Neural cell (in vitro differentiated cells): ENCODE measurements at regions not wholly inside any gene's neighbourhood (a gene's known extent, or its start where the extent isn't known, plus 50 kb on each side); places are given as distances from the start of the nearest gene placed in this dataset.

Experiments
- H2AFZ ChIP-seq: fragments of 200-600, 300-800 bp; sonication (generic), shearing (Covaris generic); 2 replicates; pipeline ENCODE4 v1.6.0; 2014; ENCODE audit warnings: low read depth, mild to moderate bottlenecking, antibody characterized with exemption, low read length, moderate library complexity
- H3F3A ChIP-seq: fragments of 200-600 bp; shearing (Covaris generic); 2 replicates; pipeline ENCODE4 v1.6.1; 2016; ENCODE audit warnings: mild to moderate bottlenecking, moderate library complexity, mixed read lengths, antibody characterized with exemption, low read length; ENCODE audit not compliant: insufficient read depth, poor library complexity, severe bottlenecking
- H3K27ac ChIP-seq: fragments of 200-600, 300-800 bp; sonication (generic), shearing (Covaris generic); 2 replicates; pipeline ENCODE4 v1.5.1; 2014; ENCODE audit warnings: mild to moderate bottlenecking, low read length, moderate library complexity
- H3K27me3 ChIP-seq: fragments of 300-800, 200-600 bp; sonication (generic), shearing (Covaris generic); 2 replicates; pipeline ENCODE4 v1.6.0; 2014; ENCODE audit warnings: mild to moderate bottlenecking, low read depth, low read length, moderate library complexity; ENCODE audit not compliant: insufficient read depth
- H3K36me3 ChIP-seq: fragments of 300-800, 200-600 bp; sonication (generic), shearing (Covaris generic); 2 replicates; pipeline ENCODE4 v1.5.1; 2014; ENCODE audit warnings: mild to moderate bottlenecking, antibody characterized with exemption, low read length, moderate library complexity; ENCODE audit not compliant: insufficient read depth
- H3K4me2 ChIP-seq: fragments of 300-800, 200-600 bp; sonication (generic), shearing (Covaris generic); 2 replicates; pipeline ENCODE4 v1.6.0; 2014; ENCODE audit warnings: mild to moderate bottlenecking, low read length
- H3K4me3 ChIP-seq: fragments of 300-800, 200-600 bp; sonication (generic), shearing (Covaris generic); 2 replicates; pipeline ENCODE4 v1.5.1; 2014; ENCODE audit warnings: mild to moderate bottlenecking, low read length, moderate library complexity
- H3K79me2 ChIP-seq: fragments of 200-600 bp; shearing (Covaris generic); replicated peaks from 2 replicates; pipeline ENCODE4 v1.6.0; 2014; ENCODE audit warnings: mild to moderate bottlenecking, low read length, moderate library complexity; ENCODE audit not compliant: insufficient read depth
- H3K9ac ChIP-seq: fragments of 300-800, 200-600 bp; sonication (generic), shearing (Covaris generic); 2 replicates; pipeline ENCODE4 v1.6.1; 2016; ENCODE audit warnings: mild to moderate bottlenecking, low read length, mixed read lengths
- H3K9me2 ChIP-seq: fragments of 200-600 bp; shearing (Covaris generic); 2 replicates; pipeline ENCODE4 v1.6.1; 2016; ENCODE audit warnings: mild to moderate bottlenecking, low read length, mixed read lengths; ENCODE audit not compliant: insufficient read depth
- H3K9me3 ChIP-seq: fragments of 200-600, 300-800 bp; sonication (generic), shearing (Covaris generic); 2 replicates; pipeline ENCODE4 v1.6.1; 2016; ENCODE audit warnings: mild to moderate bottlenecking, mixed run types, low read length, moderate library complexity, mixed read lengths
- H4K20me1 ChIP-seq: fragments of 200-600 bp; shearing (Covaris generic); 2 replicates; pipeline ENCODE4 v1.6.1; 2016; ENCODE audit warnings: mild to moderate bottlenecking, mixed run types; ENCODE audit not compliant: insufficient read depth
- EZH2 ChIP-seq: fragments of 200-600, 300-800 bp; shearing (Covaris generic), sonication (generic); IDR thresholded peaks from 2 replicates; pipeline ENCODE4 v1.6.1; 2014; ENCODE audit warnings: antibody characterized with exemption, low read length, borderline replicate concordance, mild to moderate bottlenecking; ENCODE audit not compliant: insufficient read depth, poor library complexity, severe bottlenecking
- MXI1 ChIP-seq: fragments of 450-650 bp; conservative IDR thresholded peaks from 2 replicates; pipeline ENCODE4 v1.6.1; 2014; ENCODE audit warnings: antibody characterized with exemption, mild to moderate bottlenecking; ENCODE audit not compliant: poor library complexity, severe bottlenecking
- POLR2AphosphoS5 ChIP-seq: IDR thresholded peaks from 2 replicates; pipeline ENCODE4 v1.6.1; 2012
- RAD21 ChIP-seq: fragments of 450-650 bp; conservative IDR thresholded peaks from 2 replicates; pipeline ENCODE4 v1.6.1; 2014; ENCODE audit warnings: antibody characterized with exemption, mild to moderate bottlenecking, moderate library complexity
- SMC3 ChIP-seq: fragments of 450-650 bp; conservative IDR thresholded peaks from 2 replicates; pipeline ENCODE4 v1.6.1; 2014; ENCODE audit warnings: antibody characterized with exemption, mild to moderate bottlenecking, moderate library complexity; ENCODE audit not compliant: poor library complexity
- TF ChIP-seq, protein P1 (sequence below): fragments of 450-650 bp; IDR thresholded peaks from 2 replicates; pipeline ENCODE4 v1.5.1; 2014; ENCODE audit warnings: antibody characterized with exemption, mild to moderate bottlenecking, moderate library complexity; ENCODE audit not compliant: poor library complexity, severe bottlenecking

DNA sequence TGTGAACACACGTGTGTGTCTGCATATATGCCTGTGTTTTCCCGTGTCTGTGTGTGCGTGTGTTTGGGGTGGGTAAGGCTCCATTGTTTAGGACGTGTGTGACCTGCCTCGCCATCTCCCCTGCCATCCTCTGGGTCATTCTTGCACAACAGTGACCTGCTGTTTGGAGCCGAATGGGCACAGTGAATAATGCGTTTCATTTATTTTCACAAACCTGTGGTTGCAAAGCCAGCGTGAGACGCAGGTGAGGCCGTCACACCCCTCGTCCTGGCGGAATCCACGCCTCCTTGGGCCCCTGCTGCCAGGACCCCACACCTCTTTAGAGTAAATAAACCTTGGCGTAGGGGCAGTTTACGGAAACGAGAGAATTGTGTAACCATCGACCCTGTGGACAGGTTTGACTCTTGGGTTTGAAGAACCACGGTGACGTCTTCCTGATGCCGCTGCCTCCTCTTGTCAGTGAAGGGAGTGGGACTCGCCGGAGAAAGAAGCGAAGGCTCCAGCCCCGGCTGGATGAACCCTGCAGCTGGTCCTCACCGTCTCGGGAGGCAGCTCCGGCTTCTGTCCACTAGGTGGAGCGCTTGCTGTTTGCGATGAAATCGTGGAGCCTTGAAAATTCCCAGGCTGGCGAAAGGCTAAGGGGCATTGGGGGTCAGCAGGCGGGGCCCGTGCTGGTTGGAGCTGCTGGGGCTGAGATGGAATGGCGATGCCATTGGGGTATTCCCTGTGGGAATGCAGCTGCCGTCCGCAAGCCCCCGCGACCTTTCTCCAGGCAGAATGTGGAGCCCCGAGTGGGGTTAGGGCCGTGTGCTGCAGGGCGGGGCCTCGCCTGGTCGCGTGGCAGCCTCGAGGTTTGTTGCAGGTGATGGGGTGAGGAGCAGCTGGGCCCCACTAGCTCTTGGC, 81.1 kb downstream of the RTP5 start:
- H3K9ac ChIP-seq, result no peak overlapping the region
- H3K27me3 ChIP-seq, result no peaks in the 10 kb centered on the region
- H3K4me2 ChIP-seq, result no peak overlapping the region
- H4K20me1 ChIP-seq, result no peaks in the 10 kb centered on the region
- H3F3A ChIP-seq, result no peaks in the 10 kb centered on the region
- no peaks in the 10 kb centered on the region for H3K36me3 ChIP-seq
- H3K79me2 ChIP-seq, result no peaks in the 10 kb centered on the region
- no peaks in the 10 kb centered on the region for H3K9me2 ChIP-seq
- H3K27ac ChIP-seq, result no peak overlapping the region
- no peak overlapping the region for H3K4me3 ChIP-seq
- TF ChIP-seq MXI1 (peak; percentile 15), EZH2 (no peak), RAD21 (peak; percentile 98), POLR2AphosphoS5 (no peak), SMC3 (peak; percentile 99)
- TF ChIP-seq, protein P1, sequence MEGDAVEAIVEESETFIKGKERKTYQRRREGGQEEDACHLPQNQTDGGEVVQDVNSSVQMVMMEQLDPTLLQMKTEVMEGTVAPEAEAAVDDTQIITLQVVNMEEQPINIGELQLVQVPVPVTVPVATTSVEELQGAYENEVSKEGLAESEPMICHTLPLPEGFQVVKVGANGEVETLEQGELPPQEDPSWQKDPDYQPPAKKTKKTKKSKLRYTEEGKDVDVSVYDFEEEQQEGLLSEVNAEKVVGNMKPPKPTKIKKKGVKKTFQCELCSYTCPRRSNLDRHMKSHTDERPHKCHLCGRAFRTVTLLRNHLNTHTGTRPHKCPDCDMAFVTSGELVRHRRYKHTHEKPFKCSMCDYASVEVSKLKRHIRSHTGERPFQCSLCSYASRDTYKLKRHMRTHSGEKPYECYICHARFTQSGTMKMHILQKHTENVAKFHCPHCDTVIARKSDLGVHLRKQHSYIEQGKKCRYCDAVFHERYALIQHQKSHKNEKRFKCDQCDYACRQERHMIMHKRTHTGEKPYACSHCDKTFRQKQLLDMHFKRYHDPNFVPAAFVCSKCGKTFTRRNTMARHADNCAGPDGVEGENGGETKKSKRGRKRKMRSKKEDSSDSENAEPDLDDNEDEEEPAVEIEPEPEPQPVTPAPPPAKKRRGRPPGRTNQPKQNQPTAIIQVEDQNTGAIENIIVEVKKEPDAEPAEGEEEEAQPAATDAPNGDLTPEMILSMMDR, result peak; percentile 97
- H2AFZ ChIP-seq, result no peak overlapping the region
- H3K9me3 ChIP-seq, result no peaks in the 10 kb centered on the region

DNA sequence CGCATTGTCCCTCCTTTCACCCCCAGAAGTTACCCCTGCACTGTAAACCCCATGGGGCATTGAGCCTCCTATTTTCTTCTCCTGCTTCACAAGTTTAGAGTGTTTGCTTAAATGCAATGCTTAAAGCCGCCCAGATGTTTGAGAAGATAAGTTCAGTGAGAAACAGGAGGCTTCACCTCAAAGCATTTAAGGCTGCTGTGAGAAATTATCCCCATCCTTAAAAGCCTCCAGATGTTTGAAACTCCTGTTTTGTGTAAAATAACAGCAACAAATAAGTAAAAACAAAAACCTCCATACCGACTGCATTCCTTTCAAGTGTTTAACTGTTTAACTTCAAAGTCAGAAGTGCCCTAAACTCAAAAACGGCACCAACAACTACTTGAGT, 81.8 kb downstream of the RTP5 start:
- no peaks in the 10 kb centered on the region for H3K9me2 ChIP-seq
- H3K79me2 ChIP-seq, result no peaks in the 10 kb centered on the region
- no peak overlapping the region for H2AFZ ChIP-seq
- no peak overlapping the region for H3K4me2 ChIP-seq
- H3K9me3 ChIP-seq, result no peaks in the 10 kb centered on the region
- no peak overlapping the region for H3K4me3 ChIP-seq
- no peak overlapping the region for H3K27ac ChIP-seq
- no peaks in the 10 kb centered on the region for H3F3A ChIP-seq
- no peaks in the 10 kb centered on the region for H3K36me3 ChIP-seq
- no peak for TF ChIP-seq EZH2
- no peak overlapping the region for H3K9ac ChIP-seq
- no peaks in the 10 kb centered on the region for H3K27me3 ChIP-seq
- H4K20me1 ChIP-seq, result no peaks in the 10 kb centered on the region

DNA sequence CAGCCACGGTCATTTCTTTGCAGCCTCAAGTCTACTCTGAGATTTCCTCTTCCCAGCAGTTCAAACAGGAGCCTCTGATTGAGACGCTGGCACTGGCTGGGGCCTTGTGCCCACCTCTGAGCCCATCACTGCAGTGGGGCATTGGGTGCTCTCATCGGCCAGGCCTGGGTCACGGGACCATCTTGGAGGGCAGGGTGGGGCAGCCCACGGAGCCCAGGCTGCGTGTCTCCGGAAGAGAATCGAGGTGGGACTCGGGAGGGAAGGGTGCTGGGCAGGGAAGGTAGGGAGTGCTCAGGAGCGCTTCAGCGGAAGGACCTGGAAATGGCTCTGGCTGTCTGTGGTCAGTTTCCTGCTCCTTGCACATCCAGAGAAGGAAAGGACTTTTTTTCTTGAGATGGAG, 82.4 kb downstream of the RTP5 start:
- Histone ChIP-seq H4K20me1 (no peaks in the 10 kb centered on the region), H3K4me2 (no peak overlapping the region), H3K9me3 (no peaks in the 10 kb centered on the region), H3K27ac (no peak overlapping the region), H3K79me2 (no peaks in the 10 kb centered on the region), H3K9me2 (no peaks in the 10 kb centered on the region), H3F3A (no peaks in the 10 kb centered on the region), H3K36me3 (no peaks in the 10 kb centered on the region), H3K9ac (no peak overlapping the region), H2AFZ (no peak overlapping the region), H3K27me3 (no peaks in the 10 kb centered on the region), H3K4me3 (no peak overlapping the region)
- TF ChIP-seq RAD21 (no peak), POLR2AphosphoS5 (no peak)
- TF ChIP-seq, protein P1, result no peak
